Panc1 (cell line): ENCODE measurements at regions not wholly inside any gene's neighbourhood (a gene's known extent, or its start where the extent isn't known, plus 50 kb on each side); places are given as distances from the start of the nearest gene placed in this dataset.
A peak's percentile ranks its signal among the peaks of the same experiment; 100 is the strongest.

Experiments used
- ATAC-seq: fragments of 200-7000 bp; cut with Tn5 transposase; 2 replicates; pipeline ENCODE4 v1.9.1; 2020; ENCODE audit warnings: mild to moderate bottlenecking, moderate library complexity
- BruUV-seq: library from RNA; stranded (reverse); fragments of 400-500 nt; replicated peaks from 2 replicates; lab custom pipeline; 2021; lab: Mats Ljungman, UMichigan
- CTCF ChIA-PET: fragments of 300-600 bp; sonication (Branson Sonifier 250); formaldehyde crosslinking; loops from one replicate; lab custom pipeline; 2022; ENCODE audit warnings: antibody characterized with exemption; lab: Charles Lee
- POLR2A ChIA-PET: fragments of 300-600 bp; sonication (Branson Sonifier 250); formaldehyde crosslinking; loops from one replicate; lab custom pipeline; 2022; ENCODE audit warnings: antibody characterized with exemption; lab: Charles Lee
- DNase-seq: peaks from one replicate; pipeline ENCODE4 v3.0.0-alpha.2; 2010; ENCODE audit warnings: low read depth, low spot score
- H3K27ac ChIP-seq: 2 replicates; pipeline ENCODE4 v1.5.1; 2011; ENCODE audit warnings: mild to moderate bottlenecking, low read length, inconsistent platforms
- H3K27me3 ChIP-seq: fragments of 200-500 bp; sonication (Bioruptor generic); 2 replicates; pipeline ENCODE4 v1.6.0; 2014; ENCODE audit warnings: low read length, inconsistent platforms; ENCODE audit not compliant: control insufficient read depth, insufficient read depth
- H3K36me3 ChIP-seq: fragments of 200-500 bp; sonication (Bioruptor generic); 2 replicates; pipeline ENCODE4 v1.5.1; 2014; ENCODE audit warnings: inconsistent platforms, mild to moderate bottlenecking, low read length, moderate library complexity; ENCODE audit not compliant: control insufficient read depth, insufficient read depth
- H3K4me1 ChIP-seq: 2 replicates; pipeline ENCODE4 v1.5.1; 2011; ENCODE audit warnings: inconsistent platforms, mild to moderate bottlenecking, low read length, moderate library complexity; ENCODE audit not compliant: control insufficient read depth, insufficient read depth
- H3K4me3 ChIP-seq, 2 experiments: 2 replicates each; pipeline ENCODE4 v1.5.1; 2011 to 2012; ENCODE audit warnings: low read depth in 2 of 2, low read length in 2 of 2, mild to moderate bottlenecking in 2 of 2, inconsistent platforms in 1 of 2, moderate library complexity in 1 of 2
- H3K9me3 ChIP-seq: fragments of 200-500 bp; sonication (Bioruptor generic); 2 replicates; pipeline ENCODE4 v1.5.1; 2014; ENCODE audit warnings: low read depth, mild to moderate bottlenecking, inconsistent platforms, low read length, moderate library complexity; ENCODE audit not compliant: control insufficient read depth, insufficient read depth
- POLR2AphosphoS5 ChIP-seq: IDR thresholded peaks from 2 replicates; pipeline ENCODE4 v1.6.1; 2012; ENCODE audit warnings: mild to moderate bottlenecking, low read depth, low read length, moderate library complexity
- SIN3A ChIP-seq: IDR thresholded peaks from 2 replicates; pipeline ENCODE4 v1.6.1; 2012; ENCODE audit warnings: low read depth, mild to moderate bottlenecking, low read length, moderate library complexity, borderline replicate concordance; ENCODE audit not compliant: insufficient read depth
- TCF7L2 ChIP-seq: IDR thresholded peaks from 2 replicates; pipeline ENCODE4 v1.6.1; 2011; ENCODE audit warnings: mild to moderate bottlenecking, low read depth, low read length, inconsistent platforms
- in situ Hi-C: cut with HindIII; loops from 2 replicates; pipeline ENCODE4 v1.10.0; 2016; ENCODE audit warnings: low sequenced_read_pairs, low pct_unique_long_range_greater_than_20kb
- intact Hi-C: fragments of 100-400 bp; cut with micrococcal nuclease; formaldehyde crosslinking; loops from one replicate; pipeline ENCODE4 v1.10.0; 2022; ENCODE audit not compliant: unreplicated experiment
- TF ChIP-seq, protein P1 (sequence below), 2 experiments: IDR thresholded peaks; 2 replicates each; pipeline ENCODE4 v1.6.1; 2011 to 2012; ENCODE audit warnings: low read depth in 2 of 2, control low read depth in 1 of 2, low read length in 1 of 2, mild to moderate bottlenecking in 1 of 2, moderate library complexity in 1 of 2; ENCODE audit not compliant: insufficient read depth in 1 of 2
- TF ChIP-seq, protein P2 (sequence below): fragments of 450-650 bp; IDR thresholded peaks from 2 replicates; pipeline ENCODE4 v1.5.1; 2017; ENCODE audit warnings: mild to moderate bottlenecking

DNA sequence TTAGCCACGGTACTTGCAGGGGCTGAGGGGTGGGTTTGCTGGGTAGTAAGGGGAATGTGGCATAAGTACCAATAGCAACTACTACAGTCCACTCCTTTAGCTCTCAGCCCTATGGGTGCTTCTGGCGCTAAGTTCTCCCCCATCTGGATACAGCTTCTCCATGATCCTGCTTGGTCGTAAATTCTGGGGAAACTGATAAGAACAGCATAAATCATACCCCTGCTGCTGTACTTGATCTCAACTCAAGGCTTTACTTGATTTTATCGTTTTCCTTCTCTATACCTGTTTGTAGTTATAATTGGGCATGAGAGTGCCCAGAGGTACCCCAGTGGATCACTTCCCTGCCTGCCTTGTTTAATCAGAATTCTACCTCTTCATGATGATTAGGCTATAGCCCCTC is 331.4 kb downstream of the PMP22 start:
- POLR2A ChIA-PET = no interaction called here
- TF ChIP-seq, protein P1, sequence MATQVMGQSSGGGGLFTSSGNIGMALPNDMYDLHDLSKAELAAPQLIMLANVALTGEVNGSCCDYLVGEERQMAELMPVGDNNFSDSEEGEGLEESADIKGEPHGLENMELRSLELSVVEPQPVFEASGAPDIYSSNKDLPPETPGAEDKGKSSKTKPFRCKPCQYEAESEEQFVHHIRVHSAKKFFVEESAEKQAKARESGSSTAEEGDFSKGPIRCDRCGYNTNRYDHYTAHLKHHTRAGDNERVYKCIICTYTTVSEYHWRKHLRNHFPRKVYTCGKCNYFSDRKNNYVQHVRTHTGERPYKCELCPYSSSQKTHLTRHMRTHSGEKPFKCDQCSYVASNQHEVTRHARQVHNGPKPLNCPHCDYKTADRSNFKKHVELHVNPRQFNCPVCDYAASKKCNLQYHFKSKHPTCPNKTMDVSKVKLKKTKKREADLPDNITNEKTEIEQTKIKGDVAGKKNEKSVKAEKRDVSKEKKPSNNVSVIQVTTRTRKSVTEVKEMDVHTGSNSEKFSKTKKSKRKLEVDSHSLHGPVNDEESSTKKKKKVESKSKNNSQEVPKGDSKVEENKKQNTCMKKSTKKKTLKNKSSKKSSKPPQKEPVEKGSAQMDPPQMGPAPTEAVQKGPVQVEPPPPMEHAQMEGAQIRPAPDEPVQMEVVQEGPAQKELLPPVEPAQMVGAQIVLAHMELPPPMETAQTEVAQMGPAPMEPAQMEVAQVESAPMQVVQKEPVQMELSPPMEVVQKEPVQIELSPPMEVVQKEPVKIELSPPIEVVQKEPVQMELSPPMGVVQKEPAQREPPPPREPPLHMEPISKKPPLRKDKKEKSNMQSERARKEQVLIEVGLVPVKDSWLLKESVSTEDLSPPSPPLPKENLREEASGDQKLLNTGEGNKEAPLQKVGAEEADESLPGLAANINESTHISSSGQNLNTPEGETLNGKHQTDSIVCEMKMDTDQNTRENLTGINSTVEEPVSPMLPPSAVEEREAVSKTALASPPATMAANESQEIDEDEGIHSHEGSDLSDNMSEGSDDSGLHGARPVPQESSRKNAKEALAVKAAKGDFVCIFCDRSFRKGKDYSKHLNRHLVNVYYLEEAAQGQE (IDR thresholded peaks at IDR 0.05; ENCODE audit: insufficient read depth in 1 of 2, low read depth in 2 of 2, low read length in 1 of 2) = no peak
- TF ChIP-seq, protein P2, sequence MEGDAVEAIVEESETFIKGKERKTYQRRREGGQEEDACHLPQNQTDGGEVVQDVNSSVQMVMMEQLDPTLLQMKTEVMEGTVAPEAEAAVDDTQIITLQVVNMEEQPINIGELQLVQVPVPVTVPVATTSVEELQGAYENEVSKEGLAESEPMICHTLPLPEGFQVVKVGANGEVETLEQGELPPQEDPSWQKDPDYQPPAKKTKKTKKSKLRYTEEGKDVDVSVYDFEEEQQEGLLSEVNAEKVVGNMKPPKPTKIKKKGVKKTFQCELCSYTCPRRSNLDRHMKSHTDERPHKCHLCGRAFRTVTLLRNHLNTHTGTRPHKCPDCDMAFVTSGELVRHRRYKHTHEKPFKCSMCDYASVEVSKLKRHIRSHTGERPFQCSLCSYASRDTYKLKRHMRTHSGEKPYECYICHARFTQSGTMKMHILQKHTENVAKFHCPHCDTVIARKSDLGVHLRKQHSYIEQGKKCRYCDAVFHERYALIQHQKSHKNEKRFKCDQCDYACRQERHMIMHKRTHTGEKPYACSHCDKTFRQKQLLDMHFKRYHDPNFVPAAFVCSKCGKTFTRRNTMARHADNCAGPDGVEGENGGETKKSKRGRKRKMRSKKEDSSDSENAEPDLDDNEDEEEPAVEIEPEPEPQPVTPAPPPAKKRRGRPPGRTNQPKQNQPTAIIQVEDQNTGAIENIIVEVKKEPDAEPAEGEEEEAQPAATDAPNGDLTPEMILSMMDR = no peak
- no peak for TF ChIP-seq POLR2AphosphoS5
- TF ChIP-seq TCF7L2 = no peak
- no peak for TF ChIP-seq SIN3A
- no peak overlapping the region for H3K27ac ChIP-seq
- H3K9me3 ChIP-seq = no peaks in the 10 kb centered on the region
- no peak overlapping the region for H3K4me3 ChIP-seq
- no peaks in the 10 kb centered on the region for H3K4me1 ChIP-seq
- CTCF ChIA-PET = no interaction called here
- ATAC-seq (no peak), DNase-seq (no peak)
- no peaks in the 10 kb centered on the region for H3K36me3 ChIP-seq
- BruUV-seq = no TSS peak
- intact Hi-C loops = no loop called here
- in situ Hi-C loops = no loop called here
- H3K27me3 ChIP-seq = no peaks in the 10 kb centered on the region

DNA sequence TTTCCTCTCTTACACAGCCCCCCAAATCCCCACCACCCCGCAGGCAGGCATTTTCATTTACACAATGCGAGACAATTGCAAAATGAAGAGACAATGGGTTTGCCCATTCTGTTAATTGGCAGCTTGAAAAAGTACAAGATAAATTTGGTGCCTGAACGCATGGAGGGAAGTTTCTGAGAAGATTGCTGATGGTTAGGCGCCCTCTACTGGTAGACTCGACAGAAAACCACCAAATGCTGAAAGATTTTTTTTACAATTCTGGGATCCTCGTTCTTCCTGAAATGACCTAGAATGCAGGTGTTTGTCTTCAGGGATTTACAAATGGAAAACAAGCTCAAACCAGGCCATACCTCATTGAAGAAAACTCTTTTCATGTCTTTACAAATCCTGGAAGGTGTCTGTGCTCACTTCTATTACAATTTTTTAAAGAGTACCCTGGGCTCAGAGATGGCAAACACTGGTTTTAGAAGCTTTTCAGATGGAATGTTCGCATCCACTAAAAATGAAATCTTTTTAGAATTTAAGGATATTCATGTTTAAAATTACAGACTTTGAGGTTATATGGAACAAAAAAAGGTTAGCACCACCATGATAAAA is 338.5 kb downstream of the PMP22 start:
- no peaks in the 10 kb centered on the region for H3K9me3 ChIP-seq
- intact Hi-C loops = loop anchor here (5.0 to 10.0 kb wide), 2 partner anchors 622 to 1329 kb away; partner anchors contain the start of gene HS3ST3B1
- no peaks in the 10 kb centered on the region for H3K36me3 ChIP-seq
- DNase-seq = peak; percentile 22
- no peak for ATAC-seq
- POLR2A ChIA-PET = no interaction called here
- no peak overlapping the region for H3K4me3 ChIP-seq
- no peak overlapping the region for H3K27ac ChIP-seq
- in situ Hi-C loops = no loop called here
- H3K4me1 ChIP-seq = no peaks in the 10 kb centered on the region
- CTCF ChIA-PET = interaction anchor here (0.5 kb wide), 1 partner anchor 605 kb away, joined by 3 read pairs; no protein-coding TSS in a partner anchor
- TF ChIP-seq, protein P2 = peak; percentile 79
- no peak for TF ChIP-seq TCF7L2
- TF ChIP-seq, protein P1 (IDR thresholded peaks at IDR 0.05; ENCODE audit: insufficient read depth in 1 of 2, low read depth in 2 of 2, low read length in 1 of 2) = no peak
- no TSS peak for BruUV-seq
- no peaks in the 10 kb centered on the region for H3K27me3 ChIP-seq
